Stomach smooth muscle (tissue), 2 donors: ENCODE measurements at regions not wholly inside any gene's neighbourhood (a gene's known extent, or its start where the extent isn't known, plus 50 kb on each side); places are given as distances from the start of the nearest gene placed in this dataset.

Source experiments
- H3K27ac ChIP-seq: one replicate; pipeline ENCODE4 v1.7.0; 2013; ENCODE audit warnings: mild to moderate bottlenecking, low read length, inconsistent platforms
- H3K27me3 ChIP-seq, 2 donors: one replicate each; pipeline ENCODE4 v1.7.0; 2013; ENCODE audit warnings: low read length in 2 of 2; ENCODE audit not compliant: insufficient read depth in 2 of 2, control insufficient read depth in 1 of 2
- H3K36me3 ChIP-seq, 2 donors: one replicate each; pipeline ENCODE4 v1.7.0; 2013; ENCODE audit warnings: low read length in 2 of 2; ENCODE audit not compliant: control insufficient read depth in 2 of 2, insufficient read depth in 2 of 2
- H3K4me1 ChIP-seq: one replicate; pipeline ENCODE4 v1.7.0; 2013; ENCODE audit warnings: low read length; ENCODE audit not compliant: control insufficient read depth, insufficient read depth
- H3K4me3 ChIP-seq, 2 donors: one replicate each; pipeline ENCODE4 v1.7.0; 2013; ENCODE audit warnings: low read length in 2 of 2
- H3K9ac ChIP-seq, 2 donors: one replicate each; pipeline ENCODE4 v1.7.0; 2013; ENCODE audit warnings: low read length in 2 of 2, mild to moderate bottlenecking in 1 of 2
- H3K9me3 ChIP-seq, 2 donors: one replicate each; pipeline ENCODE4 v1.7.0; 2013; ENCODE audit warnings: low read length in 2 of 2; ENCODE audit not compliant: control insufficient read depth in 2 of 2
- donor health status: healthy.
- donor health status: Pancreatic carcinoma.

DNA sequence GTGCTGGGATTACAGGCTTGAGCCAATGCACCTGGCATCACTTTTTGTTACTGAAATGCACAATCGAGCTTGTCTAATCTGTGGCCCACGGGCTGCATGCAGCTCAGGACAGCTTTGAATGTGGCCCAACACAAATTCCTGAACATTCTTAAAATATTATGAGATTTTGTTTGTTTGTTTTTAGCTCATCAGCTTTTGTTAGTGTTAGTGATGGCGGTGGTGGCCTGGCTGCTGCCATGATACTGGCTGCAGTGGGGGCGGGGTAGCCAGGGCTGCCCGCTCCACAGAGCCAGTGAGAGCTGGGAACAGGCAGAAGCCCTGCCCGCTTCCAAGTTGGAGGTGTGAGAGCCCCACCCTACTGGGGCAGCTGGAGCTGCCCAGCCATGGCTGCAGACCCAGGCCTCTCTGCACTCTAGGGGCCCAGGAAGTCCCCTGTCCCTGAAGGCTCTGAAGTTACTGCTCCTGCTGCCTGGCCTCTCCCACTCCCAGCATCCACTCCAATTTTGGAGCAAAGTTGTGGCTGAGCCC, 76.6 kb upstream of the SHB start:
- H3K27me3 ChIP-seq: peaks cover 4 to 10% of the 10 kb centered on the region in 2 donors
- H3K36me3 ChIP-seq: no peaks in the 10 kb centered on the region

DNA sequence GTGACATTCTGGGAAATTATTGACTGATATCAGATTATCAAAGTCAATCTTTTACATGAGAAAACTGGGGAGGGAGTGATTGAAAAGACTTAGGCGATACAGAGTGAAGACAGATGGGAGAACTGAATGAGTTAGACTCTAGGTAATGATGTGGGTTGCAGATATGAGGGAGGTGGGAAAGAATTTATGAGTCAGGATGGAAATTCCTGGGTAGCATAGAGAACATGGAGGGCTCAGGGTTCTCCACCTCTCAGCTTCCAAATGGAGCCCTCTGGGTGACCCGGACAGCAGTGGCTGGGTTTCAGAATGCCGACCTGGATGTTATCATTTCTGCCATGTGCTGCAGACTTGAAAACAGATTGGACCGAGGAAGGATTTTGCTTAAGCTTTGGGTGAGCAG, 75.4 kb upstream of the SHB start:
- no peak overlapping the region for H3K27ac ChIP-seq
- H3K36me3 ChIP-seq: no peaks in the 10 kb centered on the region
- no peaks in the 10 kb centered on the region for H3K4me1 ChIP-seq
- H3K27me3 ChIP-seq: peaks cover 4 to 13% of the 10 kb centered on the region in 2 donors
- no peak overlapping the region for H3K4me3 ChIP-seq
- no peak overlapping the region for H3K9ac ChIP-seq
- no peaks in the 10 kb centered on the region for H3K9me3 ChIP-seq

More for the DNA sequence above, 76.6 kb upstream of the SHB start:
- Histone ChIP-seq H3K27ac (no peak overlapping the region), H3K9me3 (no peaks in the 10 kb centered on the region), H3K4me3 (no peak overlapping the region), H3K4me1 (no peaks in the 10 kb centered on the region), H3K9ac (no peak overlapping the region)

DNA sequence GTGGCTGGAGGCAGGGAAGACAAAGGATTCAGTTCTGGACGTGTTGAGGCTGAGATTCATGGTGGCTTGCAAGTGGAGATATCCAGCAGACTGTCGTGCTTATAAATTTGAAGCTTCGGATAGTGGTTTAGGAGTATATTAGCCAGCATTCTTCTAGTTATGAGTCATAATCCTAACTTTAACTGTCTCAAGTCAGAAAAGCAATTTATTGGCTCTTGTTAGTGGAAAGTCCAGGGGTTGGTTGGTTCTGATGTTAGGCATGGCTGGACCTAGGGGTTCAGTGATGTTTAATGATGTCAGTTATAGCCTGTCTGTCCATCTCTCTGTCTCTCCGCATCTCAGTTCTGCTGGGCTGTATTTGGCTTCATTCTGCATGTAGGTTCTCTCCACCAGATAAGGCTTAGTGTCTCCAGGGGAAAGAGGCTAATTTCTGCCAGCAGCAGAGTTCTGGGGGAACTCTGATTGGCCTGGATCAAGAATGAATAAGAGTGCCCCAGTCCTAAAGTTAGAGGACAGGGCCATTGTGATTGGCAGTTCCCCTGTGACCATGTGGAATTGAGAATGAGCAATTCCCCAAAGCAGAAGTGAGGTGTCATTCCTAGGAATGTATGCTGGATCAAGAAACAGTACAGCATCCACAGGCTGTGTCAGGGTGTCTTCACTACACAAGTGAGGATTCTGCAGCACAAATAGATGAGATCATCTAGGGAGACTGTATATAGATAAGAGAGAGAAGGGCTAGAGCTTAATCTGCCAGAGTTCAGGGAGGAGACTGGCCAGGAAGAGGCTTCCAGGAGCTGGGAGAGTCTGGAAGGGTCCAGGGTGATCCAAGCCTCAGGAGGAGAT, 72.9 kb upstream of the SHB start:
- H3K9me3 ChIP-seq: no peaks in the 10 kb centered on the region

DNA sequence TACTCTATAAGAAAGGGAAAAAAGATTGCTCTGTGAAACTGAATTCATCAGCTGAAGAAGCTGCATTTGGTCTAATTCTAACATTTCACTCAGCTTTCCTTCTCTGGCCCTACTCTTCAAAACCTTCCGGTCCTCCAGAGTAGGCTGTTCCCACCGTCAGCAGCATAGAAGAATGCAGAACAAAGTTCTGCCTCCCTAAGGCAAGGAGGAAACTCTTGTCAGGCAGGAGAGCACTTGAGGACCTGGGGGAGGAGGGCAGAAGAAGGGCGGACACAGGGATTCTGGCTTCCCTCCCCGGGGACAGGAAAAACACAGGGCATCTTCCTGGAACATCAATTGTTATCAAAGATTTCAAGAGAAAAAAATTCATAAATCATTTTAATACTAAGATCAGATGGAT, 69.2 kb upstream of the SHB start:
- H3K27me3 ChIP-seq: peaks cover 4 to 11% of the 10 kb centered on the region in 2 donors
- H3K36me3 ChIP-seq: no peaks in the 10 kb centered on the region
- H3K4me1 ChIP-seq: no peaks in the 10 kb centered on the region
- no peak overlapping the region for H3K4me3 ChIP-seq
- no peak overlapping the region for H3K27ac ChIP-seq
- H3K9me3 ChIP-seq: no peaks in the 10 kb centered on the region
- no peak overlapping the region for H3K9ac ChIP-seq

More for the DNA sequence above, 72.9 kb upstream of the SHB start:
- Histone ChIP-seq H3K9ac (no peak overlapping the region), H3K36me3 (no peaks in the 10 kb centered on the region), H3K4me1 (no peaks in the 10 kb centered on the region), H3K4me3 (no peak overlapping the region), H3K27ac (no peak overlapping the region), H3K27me3 (peaks cover 4 to 13% of the 10 kb centered on the region in 2 donors)

DNA sequence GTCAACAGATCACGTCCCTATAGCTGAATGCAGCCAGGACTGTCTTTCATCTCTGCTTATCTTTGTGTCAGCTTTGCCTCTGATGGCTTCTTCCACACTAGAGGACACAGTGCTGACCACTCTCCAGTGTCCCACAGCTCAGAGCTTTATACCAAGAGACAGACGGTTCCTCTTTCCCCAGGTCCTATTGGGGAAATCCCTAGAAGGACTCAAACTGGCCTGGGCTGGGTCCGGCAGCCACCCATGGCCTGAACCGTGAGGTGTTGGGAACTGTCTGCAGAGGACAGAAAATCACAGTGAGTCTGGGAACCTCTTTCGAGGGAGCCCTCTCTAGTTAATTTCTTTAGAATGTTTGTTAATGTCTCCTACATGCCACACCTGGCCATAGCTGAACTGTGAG, 68.3 kb upstream of the SHB start:
- Histone ChIP-seq H3K9me3 (no peaks in the 10 kb centered on the region), H3K27me3 (peaks cover under 1 to 11% of the 10 kb centered on the region in 2 donors), H3K36me3 (no peaks in the 10 kb centered on the region), H3K27ac (no peak overlapping the region), H3K4me1 (no peaks in the 10 kb centered on the region), H3K9ac (no peak overlapping the region), H3K4me3 (no peak overlapping the region)

DNA sequence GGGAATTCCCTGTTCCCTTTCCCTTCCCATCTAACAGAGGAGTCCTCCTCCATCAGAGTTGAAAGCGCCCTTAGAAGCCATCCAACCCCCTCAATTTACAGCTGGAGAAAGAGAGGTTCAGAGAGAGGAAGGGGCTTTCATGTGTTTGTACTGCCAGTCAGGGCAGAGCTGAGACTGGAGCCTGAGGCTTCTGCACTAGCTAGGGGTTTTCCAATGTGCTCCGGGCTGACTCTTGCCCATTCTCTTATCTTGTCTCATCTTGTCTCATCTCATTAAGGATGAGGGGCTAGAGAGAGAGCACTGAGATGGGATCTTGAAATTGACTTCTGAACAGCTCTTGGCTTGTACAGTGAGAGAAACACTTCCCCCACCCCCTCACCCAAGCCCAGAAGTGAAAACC, 67.4 kb upstream of the SHB start:
- no peaks in the 10 kb centered on the region for H3K36me3 ChIP-seq
- H3K4me1 ChIP-seq: no peaks in the 10 kb centered on the region
- no peak overlapping the region for H3K27ac ChIP-seq
- H3K27me3 ChIP-seq: peaks cover 0 to 11% of the 10 kb centered on the region in 2 donors
- H3K9ac ChIP-seq: no peak overlapping the region
- no peak overlapping the region for H3K4me3 ChIP-seq
- no peaks in the 10 kb centered on the region for H3K9me3 ChIP-seq

DNA sequence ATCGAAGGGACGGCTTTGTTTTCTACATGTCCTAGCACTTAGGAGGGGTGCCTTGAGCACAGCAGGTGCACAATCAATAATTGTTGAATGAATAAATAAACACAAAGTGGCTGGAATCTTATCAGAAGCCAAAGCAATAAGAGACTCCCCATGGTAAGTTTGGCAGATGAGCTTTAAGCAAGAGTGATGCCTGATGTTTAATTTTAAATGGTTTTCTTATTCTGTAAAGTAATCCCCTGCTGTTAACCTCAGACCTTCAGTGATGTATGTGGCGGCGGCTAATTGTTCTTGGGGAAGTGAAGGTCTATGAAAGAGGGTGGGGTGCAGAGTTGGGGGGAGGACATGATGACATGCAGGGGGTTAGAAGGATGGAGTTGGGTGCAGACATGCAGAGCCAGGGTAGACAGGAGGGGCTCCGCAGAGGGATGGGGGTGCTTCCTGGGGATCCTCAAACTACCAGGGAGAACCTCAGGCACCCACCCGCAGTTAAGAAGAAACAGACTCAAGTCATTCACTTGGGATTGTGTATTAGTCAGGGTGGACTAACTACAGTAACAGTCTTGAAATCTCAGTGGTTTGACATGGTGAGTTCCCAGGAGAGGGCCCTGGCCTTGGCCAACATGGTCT, 65.7 kb upstream of the SHB start:
- Histone ChIP-seq H3K4me1 (no peaks in the 10 kb centered on the region), H3K27me3 (peaks cover 0 to 2% of the 10 kb centered on the region in 2 donors), H3K9ac (no peak overlapping the region), H3K9me3 (no peaks in the 10 kb centered on the region), H3K27ac (no peak overlapping the region), H3K4me3 (no peak overlapping the region), H3K36me3 (no peaks in the 10 kb centered on the region)

DNA sequence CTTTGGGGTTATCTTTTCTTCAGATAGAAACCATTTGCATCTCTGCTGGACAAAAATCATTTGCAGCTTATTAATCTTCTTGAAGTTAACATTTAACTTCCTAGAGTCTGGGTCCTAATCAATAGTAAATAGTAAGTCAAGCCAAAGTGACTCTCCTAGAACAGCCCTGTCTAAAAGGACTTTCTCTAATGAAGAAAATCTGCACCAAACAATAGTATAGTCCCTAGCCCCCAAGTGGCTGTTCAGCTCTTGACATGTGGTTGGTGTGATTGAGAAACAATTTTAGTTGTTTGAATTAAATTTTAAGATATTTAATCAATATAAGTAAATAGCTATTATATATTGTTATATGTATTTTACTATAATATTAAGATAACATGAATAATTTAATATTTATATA, 64.6 kb upstream of the SHB start:
- Histone ChIP-seq H3K27ac (no peak overlapping the region), H3K27me3 (peaks cover 0 to 5% of the 10 kb centered on the region in 2 donors), H3K36me3 (no peaks in the 10 kb centered on the region), H3K9ac (no peak overlapping the region), H3K9me3 (no peaks in the 10 kb centered on the region), H3K4me3 (no peak overlapping the region), H3K4me1 (no peaks in the 10 kb centered on the region)

DNA sequence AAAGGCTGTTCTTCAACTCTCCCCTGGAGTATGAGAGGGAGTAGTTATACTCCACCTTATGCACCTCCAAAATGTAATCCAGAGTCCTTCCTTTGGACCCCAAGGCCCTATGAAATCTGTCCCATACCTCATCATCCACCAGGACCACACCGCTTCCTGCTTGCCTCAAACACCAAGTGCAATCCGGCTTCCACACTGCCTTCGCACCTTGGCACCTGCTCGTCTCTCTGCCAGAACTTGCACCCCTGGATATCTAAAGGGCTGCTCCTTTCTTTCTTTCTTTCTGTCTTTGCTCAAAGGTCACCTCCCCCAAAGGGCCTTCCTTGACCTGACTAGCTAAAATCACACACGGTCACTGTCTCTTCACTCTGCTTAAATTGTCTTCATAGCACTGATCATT, 63.9 kb upstream of the SHB start:
- Histone ChIP-seq H3K36me3 (no peaks in the 10 kb centered on the region), H3K4me1 (no peaks in the 10 kb centered on the region), H3K27me3 (peaks cover 0 to 5% of the 10 kb centered on the region in 2 donors), H3K27ac (no peak overlapping the region), H3K4me3 (no peak overlapping the region), H3K9ac (no peak overlapping the region), H3K9me3 (no peaks in the 10 kb centered on the region)

DNA sequence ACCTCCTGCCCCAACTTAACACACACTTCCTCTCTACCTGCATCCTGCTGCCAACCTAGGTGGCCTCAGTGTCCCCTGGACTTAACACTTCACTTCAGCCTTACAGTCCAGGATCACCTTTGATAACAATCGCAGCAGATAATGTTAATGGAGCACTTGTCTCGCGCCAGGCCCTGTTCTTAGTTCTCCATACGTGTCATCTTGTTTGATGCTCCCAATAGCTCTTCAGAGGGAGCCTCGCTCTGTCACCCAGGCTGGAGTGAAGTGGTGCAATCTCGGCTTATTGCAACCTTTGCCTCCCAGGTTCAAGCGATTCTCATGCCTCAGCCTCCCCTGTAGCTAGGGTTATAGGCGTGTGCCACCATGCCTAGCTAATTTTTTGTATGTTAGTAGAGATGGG, 62.7 kb upstream of the SHB start:
- H3K9ac ChIP-seq: no peak overlapping the region
- no peak overlapping the region for H3K27ac ChIP-seq
- no peaks in the 10 kb centered on the region for H3K4me1 ChIP-seq
- H3K4me3 ChIP-seq: no peak overlapping the region
- no peaks in the 10 kb centered on the region for H3K9me3 ChIP-seq
- H3K36me3 ChIP-seq: no peaks in the 10 kb centered on the region
- peaks cover 0 to 5% of the 10 kb centered on the region in 2 donors for H3K27me3 ChIP-seq

DNA sequence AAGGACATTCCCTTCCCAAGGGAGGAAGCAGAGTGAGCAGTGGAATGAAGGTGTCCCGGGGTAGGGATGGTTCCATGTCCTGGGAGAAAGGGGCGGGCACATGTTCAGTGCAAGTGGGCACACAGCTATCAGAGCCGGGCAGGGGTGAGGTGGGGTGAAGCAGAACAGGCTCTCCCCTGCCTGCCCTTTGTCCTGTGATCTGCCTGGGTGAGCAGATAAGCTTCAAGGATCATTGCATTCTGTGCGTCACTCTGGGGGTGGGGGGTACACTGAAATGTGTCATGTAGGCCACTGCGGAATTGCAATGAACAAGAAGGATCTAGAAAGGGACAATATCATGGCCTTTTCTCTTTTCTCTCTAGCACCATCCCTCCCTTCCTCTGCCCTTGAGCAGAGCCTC, 61.7 kb upstream of the SHB start:
- Histone ChIP-seq H3K9me3 (no peaks in the 10 kb centered on the region), H3K27me3 (peaks cover 0 to 3% of the 10 kb centered on the region in 2 donors), H3K9ac (no peak overlapping the region), H3K4me3 (no peak overlapping the region), H3K36me3 (no peaks in the 10 kb centered on the region), H3K27ac (no peak overlapping the region), H3K4me1 (no peaks in the 10 kb centered on the region)
